ENCODE measurements at regions not wholly inside any gene's neighbourhood (a gene's known extent, or its start where the extent isn't known, plus 50 kb on each side); places are given as distances from the start of the nearest gene placed in this dataset. TPM values are rescaled to one million over a fixed set of nuclear protein-coding genes. Genes with fewer than 3 reads are reported as not detected.

DNA sequence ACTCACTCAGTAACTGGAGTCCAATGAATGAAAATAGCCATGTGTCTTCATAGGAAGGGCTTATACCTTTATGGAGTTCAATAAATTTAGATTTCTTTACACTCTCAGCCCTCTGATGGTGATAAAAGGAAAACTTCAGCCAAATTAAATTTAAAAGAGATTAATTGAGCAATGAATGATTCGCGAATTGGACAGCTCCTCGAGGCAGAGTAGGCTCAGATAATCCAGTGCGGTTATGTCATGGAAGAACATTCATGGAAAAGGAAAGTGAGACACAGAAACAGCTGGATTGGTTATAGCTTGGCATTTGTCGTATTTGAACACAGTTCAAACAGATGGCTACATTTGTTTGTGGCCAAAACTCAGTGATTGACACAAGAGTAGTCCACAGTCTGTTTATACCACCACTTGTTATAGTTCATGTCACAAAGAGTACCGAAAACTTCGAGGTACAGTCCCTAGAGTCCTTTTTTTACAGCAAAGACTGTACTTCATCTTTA lies 54.6 kb upstream of the TACR3 start:
- no peak overlapping the region for H3K4me2 ChIP-seq
- H3K27me3 ChIP-seq: no peaks in the 10 kb centered on the region
- no peak overlapping the region for H3K4me3 ChIP-seq
- DNase-seq (ENCODE audit: low spot score): no peak
- WGBS (ENCODE audit: low lambda C conversion rate, missing lambda C conversion rate): 91% methylated on average over 7 of the region's 7 CpGs
- no peak for TF ChIP-seq EZH2phosphoT487 (IDR thresholded peaks at IDR 0.05; ENCODE audit: low read depth, severe bottlenecking, unreplicated experiment)
- no peak for TF ChIP-seq EZH2 (IDR thresholded peaks at IDR 0.05; ENCODE audit: borderline replicate concordance)
- TF ChIP-seq, protein P1, sequence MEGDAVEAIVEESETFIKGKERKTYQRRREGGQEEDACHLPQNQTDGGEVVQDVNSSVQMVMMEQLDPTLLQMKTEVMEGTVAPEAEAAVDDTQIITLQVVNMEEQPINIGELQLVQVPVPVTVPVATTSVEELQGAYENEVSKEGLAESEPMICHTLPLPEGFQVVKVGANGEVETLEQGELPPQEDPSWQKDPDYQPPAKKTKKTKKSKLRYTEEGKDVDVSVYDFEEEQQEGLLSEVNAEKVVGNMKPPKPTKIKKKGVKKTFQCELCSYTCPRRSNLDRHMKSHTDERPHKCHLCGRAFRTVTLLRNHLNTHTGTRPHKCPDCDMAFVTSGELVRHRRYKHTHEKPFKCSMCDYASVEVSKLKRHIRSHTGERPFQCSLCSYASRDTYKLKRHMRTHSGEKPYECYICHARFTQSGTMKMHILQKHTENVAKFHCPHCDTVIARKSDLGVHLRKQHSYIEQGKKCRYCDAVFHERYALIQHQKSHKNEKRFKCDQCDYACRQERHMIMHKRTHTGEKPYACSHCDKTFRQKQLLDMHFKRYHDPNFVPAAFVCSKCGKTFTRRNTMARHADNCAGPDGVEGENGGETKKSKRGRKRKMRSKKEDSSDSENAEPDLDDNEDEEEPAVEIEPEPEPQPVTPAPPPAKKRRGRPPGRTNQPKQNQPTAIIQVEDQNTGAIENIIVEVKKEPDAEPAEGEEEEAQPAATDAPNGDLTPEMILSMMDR (IDR thresholded peaks at IDR 0.05; ENCODE audit: poor library complexity): no peak
- no peaks in the 10 kb centered on the region for H3K4me1 ChIP-seq (ENCODE audit: insufficient read depth)
- no peaks in the 10 kb centered on the region for H3K9me3 ChIP-seq (ENCODE audit: low read depth)
- H3K79me2 ChIP-seq: no peaks in the 10 kb centered on the region
- H2AFZ ChIP-seq: no peak overlapping the region
- H3K9me2 ChIP-seq (replicated peaks; ENCODE audit: insufficient read depth): no peaks in the 10 kb centered on the region
- H3K27ac ChIP-seq: no peak overlapping the region
- H4K20me1 ChIP-seq (ENCODE audit: insufficient read depth, poor library complexity, severe bottlenecking): no peaks in the 10 kb centered on the region
- H3K36me3 ChIP-seq (replicated peaks; ENCODE audit: insufficient read depth, low read depth): no peaks in the 10 kb centered on the region

DNA sequence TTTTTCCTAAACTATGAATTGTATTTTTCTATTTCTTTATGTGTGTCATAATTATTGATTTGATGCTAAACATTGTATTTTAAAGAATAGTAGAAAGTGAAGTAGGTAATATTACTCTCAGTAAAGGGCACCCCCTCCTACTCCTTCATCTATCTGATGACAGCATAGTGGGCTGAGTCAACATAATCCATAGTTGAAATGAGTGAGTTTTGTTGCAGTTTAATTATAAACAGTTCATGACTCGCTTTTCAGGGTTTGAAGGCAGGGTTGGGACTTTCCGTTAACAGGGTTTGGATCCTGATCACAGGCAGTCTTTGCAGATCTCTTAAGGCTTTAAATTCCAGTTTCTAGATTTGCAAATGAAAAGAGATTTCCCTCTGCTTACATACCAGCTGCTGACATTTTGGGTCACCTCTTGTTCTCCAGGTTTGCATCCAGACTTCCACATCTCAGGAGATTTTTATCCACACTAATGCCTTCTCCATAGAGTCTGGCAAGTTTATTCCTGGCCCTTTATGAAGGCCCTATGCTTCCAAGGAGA lies 54.0 kb upstream of the TACR3 start:
- TF ChIP-seq, protein P1 (IDR thresholded peaks at IDR 0.05; ENCODE audit: poor library complexity): no peak
- TF ChIP-seq EZH2 (IDR thresholded peaks at IDR 0.05; ENCODE audit: borderline replicate concordance) (no peak), EZH2phosphoT487 (IDR thresholded peaks at IDR 0.05; ENCODE audit: low read depth, severe bottlenecking, unreplicated experiment) (no peak)
- Histone ChIP-seq H3K4me2 (no peak overlapping the region), H2AFZ (no peak overlapping the region), H3K4me1 (ENCODE audit: insufficient read depth) (no peaks in the 10 kb centered on the region), H3K4me3 (no peak overlapping the region), H3K79me2 (no peaks in the 10 kb centered on the region), H4K20me1 (ENCODE audit: insufficient read depth, poor library complexity, severe bottlenecking) (no peaks in the 10 kb centered on the region), H3K9me2 (replicated peaks; ENCODE audit: insufficient read depth) (no peaks in the 10 kb centered on the region), H3K27me3 (no peaks in the 10 kb centered on the region), H3K36me3 (replicated peaks; ENCODE audit: insufficient read depth, low read depth) (no peaks in the 10 kb centered on the region), H3K27ac (no peak overlapping the region), H3K9me3 (ENCODE audit: low read depth) (no peaks in the 10 kb centered on the region)
- DNase-seq (ENCODE audit: low spot score): no peak
- WGBS (ENCODE audit: low lambda C conversion rate, missing lambda C conversion rate): 67% methylated on average over 2 of the region's 2 CpGs

Small RNA genes lying in the stretch of these regions (small RNA-seq; reads per million reads assigned to genes)
- not detected for gene RNU6-635P
